Hindlimb muscle (tissue), 1 donor: ENCODE measurements at regions not wholly inside any gene's neighbourhood (a gene's known extent, or its start where the extent isn't known, plus 50 kb on each side); places are given as distances from the start of the nearest gene placed in this dataset.
A peak's percentile ranks its signal among the peaks of the same experiment; 100 is the strongest.

ENCODE experiments used
- DNase-seq: peaks from one replicate; pipeline ENCODE4 v3.0.0-alpha.2; 2013

DNA sequence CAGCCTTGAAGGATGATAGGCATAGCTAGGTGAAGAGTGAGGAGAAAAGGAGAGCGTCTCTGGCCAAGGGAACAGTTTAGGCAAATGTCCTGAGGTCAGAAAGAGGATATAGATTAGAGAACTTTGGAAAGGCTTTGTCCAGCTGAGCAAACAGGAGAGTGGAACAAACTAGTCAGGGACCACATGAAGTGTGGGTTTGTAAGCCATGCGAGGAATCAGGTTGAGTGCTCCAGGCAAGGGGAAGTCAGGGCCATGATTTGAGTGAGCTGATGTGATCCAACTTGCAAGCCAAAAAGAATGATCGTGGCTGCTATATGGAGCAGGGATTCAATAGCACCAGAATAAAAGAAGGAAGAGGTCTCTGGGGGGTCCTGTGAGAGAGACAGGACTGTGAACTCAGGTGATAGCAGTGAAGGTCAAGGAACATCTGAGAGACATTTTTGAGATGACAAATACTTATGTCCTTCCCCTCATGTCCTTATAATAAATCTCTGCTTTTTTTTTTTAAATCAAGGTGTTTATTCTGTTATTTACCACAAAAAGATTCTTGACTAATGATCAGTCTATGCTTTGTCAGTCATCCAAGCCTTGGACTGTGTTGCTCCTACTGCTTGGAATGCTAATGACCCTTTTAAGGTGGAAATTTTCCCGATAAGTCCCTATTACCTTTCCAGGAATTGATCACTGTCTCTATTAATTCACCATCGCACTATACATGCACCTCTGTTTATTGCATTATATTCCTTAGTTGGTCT is 472.6 kb downstream of the TXNL1 start:
- no peak for DNase-seq

DNA sequence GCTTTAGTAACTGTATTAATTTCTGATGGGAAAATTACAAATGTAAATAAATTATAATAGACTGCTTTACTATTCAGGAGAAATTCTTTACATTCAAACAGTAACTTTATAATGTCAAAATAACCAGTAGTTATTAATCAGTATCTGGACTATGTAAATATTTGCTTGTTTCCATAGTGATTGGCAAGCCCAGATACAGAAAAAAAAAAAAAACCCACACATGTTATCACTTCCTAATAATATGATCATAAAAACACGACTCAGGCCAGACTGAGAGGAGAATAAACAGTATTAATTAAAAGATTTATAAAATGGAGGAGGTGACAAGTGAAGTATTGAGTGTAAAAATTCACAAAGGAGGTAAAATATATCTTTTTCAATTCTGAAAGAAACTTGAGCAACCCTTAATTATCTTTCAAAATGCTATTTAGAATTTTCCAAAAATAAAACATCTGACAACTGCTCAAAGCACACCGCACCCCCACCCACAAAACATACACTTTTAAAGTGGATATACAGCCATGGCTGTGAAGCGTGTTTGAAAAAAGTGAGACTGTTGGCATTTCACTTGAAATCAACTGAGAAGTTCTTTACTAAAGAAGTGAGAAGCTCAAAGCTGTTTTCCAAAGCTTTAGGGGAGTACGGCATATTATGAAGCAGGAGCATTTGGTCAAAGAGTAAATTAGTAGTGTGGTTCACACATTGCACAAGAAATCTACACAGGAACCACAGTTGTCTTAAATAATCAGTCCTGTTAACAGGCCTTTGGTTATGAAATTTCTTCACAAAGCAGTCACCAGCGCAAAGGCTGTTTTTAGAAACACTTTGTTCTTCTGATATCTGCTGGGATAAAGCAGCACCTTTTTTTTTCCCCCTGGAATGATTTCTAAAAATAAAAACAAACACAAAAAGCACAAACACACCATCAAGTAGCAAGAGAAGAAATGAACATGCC is 475.8 kb downstream of the TXNL1 start:
- peak; percentile 52 for DNase-seq

DNA sequence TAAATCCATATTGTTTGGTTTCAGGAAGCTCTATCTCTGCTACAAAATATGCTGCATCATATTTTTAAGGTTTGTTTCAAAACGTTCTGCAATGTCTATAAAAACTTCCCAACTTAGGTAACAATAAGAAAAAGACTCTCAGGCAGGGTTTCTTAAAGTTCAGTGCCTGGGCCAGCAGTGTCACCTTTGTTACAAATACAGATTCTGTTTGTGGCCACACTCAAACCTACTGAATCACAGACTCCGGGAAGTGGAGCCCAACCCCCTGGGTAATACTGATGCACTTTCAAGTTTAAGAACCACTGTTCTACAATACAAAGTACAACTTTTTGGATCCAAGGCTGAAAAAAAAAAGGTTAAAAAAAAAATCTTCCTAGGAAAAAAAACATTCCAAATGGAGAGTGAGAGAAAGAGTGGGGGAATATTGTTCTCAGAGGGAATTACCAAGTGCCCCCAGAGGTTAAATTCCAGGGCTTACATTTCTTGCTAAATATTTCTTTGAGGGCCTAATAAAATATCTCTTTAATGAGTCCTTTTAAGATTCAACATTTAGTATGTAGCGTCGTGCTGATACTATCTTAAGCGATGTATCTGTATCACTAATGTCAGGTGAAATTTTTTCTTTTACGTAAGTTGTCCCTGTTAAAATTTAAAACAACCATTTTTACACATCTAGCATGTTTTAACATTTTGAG is 476.7 kb downstream of the TXNL1 start:
- peak; percentile 9 for DNase-seq

DNA sequence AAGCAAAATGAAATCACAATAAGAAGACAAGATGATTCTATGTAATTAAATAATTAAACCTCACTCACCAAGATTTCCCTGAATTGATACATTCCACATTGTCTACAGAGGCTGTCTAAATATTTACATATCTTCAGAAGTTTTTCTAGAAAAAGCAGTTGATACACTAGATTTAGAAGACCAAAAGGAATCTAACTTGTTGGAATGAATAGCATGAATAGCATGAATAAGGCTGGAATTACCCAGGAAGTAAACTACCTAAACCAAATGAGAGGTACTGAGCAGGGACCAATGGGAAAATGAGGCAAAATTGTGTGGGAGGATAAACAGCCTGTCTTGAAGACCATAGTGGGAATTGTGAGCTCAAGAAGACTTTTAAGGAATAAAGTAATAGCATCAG is 479.7 kb downstream of the TXNL1 start:
- DNase-seq, result no peak

DNA sequence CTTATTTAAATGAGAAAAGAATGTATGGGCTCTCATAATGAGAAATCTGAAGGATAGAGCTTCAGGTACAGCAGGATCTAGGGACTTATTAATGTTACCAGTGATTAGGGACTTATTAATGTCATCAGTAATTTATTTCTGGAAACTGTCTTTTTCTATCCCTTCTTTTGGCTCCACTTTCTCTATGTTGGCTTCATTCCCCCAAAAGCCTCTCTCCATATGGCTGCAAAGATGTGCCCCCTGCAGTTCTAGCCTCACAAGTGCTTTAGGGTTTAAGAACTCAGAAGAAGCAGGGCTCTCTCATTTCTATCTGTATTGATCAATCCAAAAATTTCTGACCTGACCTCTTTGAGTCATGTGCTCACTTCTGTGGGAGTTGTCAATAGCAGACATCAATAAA is 480.9 kb downstream of the TXNL1 start:
- DNase-seq, result no peak

DNA sequence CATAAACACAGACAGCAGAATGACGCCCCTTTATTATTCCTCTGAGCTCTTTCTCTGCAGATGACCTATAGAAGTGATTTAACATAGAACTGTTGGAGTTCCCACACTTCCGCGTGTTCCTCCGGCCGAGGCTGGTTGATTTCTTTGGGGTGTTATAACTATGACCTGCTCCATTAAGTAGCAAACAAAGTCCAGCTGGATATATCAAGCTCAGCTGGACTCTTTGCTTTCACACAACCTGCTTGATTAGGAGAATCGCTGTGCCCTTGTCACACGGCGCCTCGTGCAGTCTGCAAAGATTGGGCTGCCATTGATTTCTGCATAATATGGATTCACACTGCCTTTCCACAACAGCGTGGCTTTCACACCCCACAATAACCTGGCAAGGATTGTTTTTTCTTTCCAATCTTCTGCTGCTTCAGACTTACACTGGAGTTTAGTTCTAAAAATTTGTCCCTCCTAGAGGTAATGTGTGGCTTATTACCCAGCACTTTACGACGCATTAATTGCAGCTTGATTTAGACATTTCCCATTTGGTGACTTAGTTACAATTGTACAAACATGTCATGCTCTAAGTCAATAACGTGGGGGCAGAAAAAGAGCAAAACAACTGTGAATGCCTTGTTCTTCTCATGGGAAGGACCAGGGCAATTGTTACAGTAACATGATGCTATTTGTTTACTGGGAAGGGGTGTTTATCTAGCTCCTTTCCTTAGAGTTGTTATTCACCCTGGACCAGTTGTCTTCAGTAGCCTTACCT is 485.7 kb downstream of the TXNL1 start:
- no peak for DNase-seq

DNA sequence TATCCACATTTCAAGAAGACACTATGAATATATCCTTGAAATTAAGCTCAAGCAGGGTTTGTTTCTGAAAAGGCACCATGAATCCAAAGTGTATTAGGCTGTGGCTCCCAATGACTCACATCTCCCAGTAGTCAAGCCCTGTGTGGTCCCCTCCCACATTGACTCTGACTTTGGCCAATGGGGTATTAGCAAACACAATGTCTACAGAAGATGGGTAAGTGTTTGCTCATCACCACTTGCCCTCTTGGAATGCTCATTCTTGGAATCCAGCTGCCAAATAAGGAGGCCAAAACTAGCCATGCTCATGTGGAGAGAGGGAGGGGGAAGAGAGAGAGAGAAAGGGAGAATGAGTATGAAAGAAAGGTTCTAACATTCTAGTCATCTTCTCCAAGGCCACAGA is 490.0 kb downstream of the TXNL1 start:
- DNase-seq, result no peak

DNA sequence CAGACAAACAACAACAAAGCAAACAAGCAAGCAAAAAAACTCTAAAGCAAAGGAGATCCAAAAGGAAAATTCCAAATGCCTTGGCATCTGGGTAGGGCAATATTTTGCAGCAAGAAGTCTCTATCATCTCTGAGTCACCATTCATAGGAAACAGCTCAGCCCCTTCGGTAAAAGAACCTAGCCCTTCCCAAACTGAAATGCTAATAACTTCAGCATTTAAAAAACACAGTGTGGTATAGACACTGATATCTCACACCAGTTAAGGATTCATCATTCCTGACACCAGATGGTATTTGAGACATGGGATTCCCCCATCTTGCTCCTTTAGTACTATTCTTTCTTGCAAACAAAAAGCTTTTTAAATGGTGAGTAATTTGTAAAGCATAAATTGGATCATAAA is 491.8 kb downstream of the TXNL1 start:
- DNase-seq, result no peak

DNA sequence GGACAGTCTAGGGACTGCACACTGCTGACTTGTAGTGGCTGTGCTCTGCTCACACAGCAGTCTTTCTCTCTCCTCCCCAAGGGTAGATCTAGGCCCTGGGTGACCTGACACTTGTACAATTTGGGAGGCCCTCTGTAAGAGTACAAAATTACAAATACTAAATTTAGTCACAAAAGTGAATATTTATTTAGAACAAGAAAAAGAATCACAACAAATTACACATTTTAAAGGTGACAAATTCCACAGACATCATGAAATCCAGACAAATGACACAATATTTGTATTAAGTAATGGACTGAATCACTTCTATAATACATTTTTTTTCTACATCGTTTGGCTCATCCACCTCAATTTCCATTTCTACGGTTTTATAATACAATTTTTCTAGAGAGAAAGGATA is 496.4 kb downstream of the TXNL1 start:
- no peak for DNase-seq

DNA sequence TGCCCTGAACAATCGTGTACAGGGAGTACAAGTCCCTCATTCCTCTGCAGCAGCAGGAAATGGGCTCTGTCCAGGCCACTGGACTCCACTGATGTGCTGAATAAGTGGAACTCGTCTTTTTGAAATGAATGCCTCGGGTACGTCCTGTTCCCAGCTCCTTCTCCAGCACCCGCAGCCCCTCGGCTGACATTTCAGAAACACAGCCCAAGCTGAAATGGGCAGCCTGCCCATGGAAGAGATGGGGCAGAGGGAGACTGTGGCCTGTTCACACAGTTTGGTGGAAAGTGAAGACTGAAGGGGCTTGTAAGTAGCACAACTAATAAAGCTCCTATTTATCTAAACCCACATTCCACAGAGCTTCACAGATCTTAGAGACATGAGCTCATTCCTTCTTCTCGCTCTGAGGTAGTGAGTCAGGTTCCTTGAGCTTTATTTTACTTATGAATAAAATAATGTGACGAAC is 498.6 kb downstream of the TXNL1 start:
- no peak for DNase-seq

DNA sequence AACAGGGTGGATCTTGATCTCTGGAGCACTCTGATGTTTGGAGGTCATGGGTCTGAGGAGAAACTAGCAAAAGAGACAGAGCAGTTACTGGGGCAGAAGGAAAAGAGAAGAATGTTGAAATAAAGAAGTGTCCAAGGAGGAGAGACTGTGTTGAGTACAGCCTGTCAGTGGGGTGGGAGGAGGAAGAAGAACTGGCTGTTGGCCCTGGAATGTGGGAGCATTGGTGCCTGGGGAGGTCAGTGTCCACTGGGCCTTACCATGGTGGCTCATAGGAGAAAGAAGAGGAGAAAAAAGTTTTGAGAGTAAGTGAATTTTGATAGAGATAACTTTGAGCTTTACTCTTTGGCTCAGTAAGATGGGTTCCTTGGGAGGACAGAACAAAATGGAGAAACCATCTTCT is 499.0 kb downstream of the TXNL1 start:
- no peak for DNase-seq

DNA sequence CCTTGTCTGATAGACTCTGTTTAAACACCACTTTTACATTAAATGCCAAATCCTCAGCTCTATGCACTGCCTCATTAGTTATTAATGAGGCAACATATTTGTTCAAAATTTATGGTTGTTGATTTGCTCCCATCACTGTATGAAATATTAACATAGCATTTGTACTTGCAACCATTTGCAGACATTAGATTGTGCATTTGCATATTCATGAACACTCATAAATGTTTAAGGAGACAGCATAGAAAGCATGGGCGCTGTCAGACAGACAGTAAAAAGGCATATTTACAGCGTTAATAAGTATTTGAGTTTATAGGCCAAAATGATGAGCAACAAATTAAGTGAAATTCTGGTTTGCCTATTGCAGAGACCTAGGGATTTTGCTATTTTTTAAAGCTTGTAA is 502.3 kb downstream of the TXNL1 start:
- DNase-seq, result no peak

DNA sequence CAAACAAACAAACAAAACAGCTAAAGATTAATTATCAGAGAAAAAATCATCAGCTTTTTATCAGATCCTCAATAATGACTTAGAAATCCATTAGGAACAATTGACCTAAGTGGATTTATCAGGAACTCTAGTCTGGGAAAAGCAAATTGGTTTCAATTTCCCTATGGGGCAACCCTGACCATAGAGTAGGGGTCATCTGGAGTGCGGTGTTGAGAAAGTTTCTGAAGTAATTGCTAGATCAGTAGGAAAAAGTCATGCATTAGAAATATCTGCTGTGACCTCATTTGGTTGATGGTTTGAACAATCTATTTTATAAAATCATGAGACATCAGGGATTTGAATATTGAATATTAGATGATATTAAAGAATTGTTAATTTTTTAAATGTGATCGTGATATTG is 507.9 kb downstream of the TXNL1 start:
- no peak for DNase-seq

DNA sequence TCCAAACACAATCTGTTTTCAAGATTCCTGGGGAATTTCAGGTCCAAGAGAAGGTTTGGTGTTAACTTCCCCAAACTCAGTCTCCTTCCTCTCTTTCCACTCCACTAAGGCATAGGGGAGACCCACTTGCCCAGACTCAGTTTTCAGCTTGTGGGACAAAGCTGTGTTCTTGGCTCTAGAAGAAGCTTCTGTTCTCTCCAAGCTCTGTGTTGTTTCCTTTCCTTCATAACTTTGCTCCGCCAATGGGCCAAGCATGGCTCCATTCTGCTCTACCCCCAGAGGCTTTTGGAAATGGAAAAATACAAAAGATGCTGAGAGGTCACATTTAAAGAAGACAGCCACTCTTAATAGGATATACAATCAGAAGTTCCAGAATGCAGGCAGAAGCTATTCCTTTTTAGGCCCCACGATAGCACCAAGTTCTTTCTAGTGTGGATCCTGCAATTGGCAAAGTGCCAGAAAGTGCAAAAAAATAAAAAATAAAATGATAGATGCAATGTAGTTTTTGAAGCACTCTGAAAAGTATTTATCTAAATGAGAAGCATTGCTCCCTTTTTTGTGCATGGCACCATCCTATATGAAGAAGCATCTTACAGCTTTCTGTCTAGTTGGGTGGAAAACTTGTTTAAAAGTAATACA is 510.1 kb downstream of the TXNL1 start:
- no peak for DNase-seq

DNA sequence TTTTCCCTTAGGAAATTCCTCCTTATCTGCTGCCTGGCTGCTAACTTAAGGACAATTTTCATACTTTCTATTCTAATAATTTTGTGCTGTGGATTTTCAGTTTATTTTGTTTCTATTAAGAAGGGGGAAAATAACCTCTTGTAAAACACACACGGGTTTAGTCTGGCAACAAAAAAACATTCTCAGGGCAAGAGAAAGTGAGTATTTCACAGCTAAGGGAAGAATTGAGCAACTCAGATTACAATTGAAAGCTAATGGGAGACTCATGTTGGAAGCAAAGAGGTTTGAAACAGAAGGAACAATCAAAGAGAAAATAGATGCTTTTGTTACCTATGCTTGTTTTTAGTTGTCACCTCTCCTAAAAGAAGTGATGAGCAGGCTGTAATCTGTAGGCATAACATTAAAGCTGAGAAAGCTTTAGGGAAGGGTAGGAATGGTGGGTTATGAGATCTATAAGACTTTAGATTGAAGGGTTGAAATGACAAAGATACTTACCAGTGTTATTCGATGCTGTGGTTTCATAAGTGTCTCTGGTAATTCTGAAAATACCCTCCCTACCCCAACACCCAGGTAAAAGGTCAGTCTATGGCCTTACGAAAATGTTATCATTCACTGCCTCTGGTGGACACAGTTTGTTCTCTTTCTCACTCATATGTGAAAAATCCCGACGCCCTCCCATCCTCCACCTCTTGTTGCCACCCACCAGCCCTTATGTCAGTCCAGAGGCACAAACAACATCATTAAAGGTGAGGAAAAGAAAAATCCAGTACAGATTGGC is 510.9 kb downstream of the TXNL1 start:
- DNase-seq, result no peak

DNA sequence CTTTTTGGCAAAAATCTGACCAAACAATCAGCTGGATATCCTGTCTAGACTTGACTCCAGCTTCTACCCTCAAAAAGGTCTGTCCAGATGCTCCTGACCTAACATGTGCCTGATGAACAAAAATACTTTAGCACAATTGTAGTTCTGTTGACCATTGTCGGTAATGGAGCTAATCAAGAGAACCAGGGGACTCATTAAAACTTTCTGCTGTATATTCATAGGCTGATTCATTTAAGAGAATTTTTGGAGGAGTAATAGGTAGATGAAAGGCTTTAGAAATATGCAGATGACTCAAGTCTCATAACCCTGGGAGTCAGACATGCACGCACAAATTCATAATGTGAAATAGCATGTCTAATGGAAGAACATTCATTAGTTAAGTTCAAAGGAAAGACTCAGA is 514.2 kb downstream of the TXNL1 start:
- no peak for DNase-seq

DNA sequence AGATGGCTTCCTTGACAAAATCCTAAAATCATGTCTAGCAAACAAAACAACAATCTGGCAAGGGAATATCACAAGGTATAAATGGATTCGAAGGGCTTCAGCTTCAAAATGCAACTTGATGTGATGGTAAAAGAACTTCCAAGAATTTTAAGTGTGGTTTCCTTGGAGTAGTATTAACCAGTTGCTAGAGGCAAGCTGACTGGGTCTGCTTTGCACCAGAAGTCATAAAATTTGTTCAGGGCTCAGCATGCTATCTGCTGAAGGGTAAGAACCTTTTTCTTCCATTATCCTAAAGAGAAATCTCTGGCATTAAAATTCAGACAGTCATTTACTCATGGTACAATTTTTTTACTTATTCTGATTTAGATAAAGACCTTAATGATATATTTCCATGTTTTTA is 516.7 kb downstream of the TXNL1 start:
- no peak for DNase-seq

DNA sequence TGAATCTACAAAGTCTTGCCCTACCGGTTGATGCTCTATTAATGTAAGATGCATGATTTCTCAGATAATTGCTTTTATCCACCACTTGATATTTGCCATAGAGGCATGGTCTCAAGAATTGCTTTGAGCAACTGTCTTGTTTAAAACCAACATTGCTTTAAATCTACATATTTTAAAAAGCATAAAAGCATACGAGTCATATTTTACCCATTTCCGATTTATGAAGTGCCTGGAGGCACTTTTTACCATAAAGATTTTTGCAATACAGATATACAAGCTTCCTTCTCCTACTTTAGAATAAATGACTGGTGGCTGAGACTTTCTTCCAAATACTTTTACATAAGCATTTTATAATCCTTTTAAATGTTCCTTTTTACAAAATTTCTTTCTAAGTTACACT is 517.6 kb downstream of the TXNL1 start:
- no peak for DNase-seq

DNA sequence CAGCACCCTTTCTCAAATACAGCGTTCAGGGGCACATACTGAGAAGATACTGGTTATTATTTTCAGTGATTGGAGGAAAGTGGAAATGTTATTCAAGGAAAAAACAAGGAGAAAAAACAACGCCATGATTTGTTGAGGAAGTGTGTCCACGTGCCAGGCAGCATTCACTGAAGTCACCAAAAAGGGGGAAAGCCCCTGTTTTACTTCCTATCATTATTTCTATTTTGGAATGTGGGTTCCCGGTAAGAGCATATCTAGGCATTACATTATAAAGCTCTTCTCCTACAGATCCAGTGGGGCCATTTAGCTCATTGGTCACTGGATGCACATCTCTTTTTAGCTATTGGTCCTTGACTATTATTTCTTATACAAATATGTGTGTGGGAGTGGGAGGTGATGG is 518.7 kb downstream of the TXNL1 start:
- no peak for DNase-seq

DNA sequence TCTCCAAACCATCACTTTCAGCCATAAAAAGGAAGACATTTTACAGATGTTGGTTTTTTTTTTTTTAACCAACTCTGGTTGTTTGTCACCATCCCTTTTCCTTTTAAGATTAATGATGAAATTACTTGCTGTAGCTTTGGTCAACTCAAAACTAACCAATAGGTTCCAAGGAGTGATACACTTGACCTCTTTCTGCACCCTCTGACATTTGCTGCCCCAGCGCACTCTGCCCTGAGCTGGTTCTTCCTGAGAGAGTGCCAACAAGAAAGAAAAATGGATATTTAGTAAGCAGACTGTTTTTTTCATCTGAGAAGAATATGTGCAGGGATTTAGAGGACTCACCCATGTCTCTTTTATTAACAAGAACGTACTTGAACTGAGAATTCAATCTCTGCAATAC is 520.0 kb downstream of the TXNL1 start:
- no peak for DNase-seq
